SK-N-MC (cell line): ENCODE measurements at regions not wholly inside any gene's neighbourhood (a gene's known extent, or its start where the extent isn't known, plus 50 kb on each side); places are given as distances from the start of the nearest gene placed in this dataset.

Experiments used
- EZH2 ChIP-seq: fragments of 200-600 bp; sonication (generic); IDR thresholded peaks from one replicate; pipeline ENCODE4 v1.6.1; 2017; ENCODE audit warnings: antibody characterized with exemption
- FOXP2 ChIP-seq: optimal IDR thresholded peaks from 2 replicates; pipeline ENCODE3; 2011; ENCODE audit warnings: mild to moderate bottlenecking, moderate library complexity; ENCODE audit not compliant: insufficient read depth; ENCODE audit errors: extremely low read length, control extremely low read depth
- POLR2AphosphoS5 ChIP-seq: IDR thresholded peaks from 2 replicates; pipeline ENCODE4 v1.6.1; 2012; ENCODE audit warnings: mild to moderate bottlenecking, low read depth, low read length, borderline replicate concordance

DNA sequence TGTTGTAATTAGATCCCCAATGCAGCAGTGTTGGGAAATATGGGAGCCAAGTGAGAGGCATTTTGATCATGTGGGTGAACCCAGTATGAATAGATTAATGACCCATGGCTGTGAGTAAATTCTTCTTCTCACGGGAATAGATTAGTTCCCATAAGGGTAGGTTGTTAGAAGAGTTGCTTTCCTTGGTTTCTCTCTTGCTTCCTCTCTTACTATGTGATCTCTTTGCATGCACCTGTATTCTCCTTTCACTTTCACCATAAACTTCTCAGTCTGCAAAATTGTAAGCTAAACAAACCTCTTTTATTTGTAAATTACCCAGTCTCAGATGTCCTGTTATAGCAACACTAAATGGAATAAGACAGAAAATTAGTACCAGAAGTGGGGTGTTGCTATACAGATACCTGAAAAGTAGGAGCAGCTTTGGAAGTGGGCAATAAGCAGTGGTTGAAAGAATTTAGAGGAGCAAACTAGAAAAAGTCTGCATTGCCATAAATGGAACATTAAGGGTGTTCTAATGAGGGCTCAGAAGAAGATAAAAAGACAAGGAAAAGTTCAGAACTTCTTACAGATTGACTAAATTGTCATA lies 1090.0 kb upstream of the ARRDC3 start:
- TF ChIP-seq EZH2 (no peak), POLR2AphosphoS5 (no peak), FOXP2 (no peak)
